ENCODE measurements at regions not wholly inside any gene's neighbourhood (a gene's known extent, or its start where the extent isn't known, plus 50 kb on each side); places are given as distances from the start of the nearest gene placed in this dataset.

DNA sequence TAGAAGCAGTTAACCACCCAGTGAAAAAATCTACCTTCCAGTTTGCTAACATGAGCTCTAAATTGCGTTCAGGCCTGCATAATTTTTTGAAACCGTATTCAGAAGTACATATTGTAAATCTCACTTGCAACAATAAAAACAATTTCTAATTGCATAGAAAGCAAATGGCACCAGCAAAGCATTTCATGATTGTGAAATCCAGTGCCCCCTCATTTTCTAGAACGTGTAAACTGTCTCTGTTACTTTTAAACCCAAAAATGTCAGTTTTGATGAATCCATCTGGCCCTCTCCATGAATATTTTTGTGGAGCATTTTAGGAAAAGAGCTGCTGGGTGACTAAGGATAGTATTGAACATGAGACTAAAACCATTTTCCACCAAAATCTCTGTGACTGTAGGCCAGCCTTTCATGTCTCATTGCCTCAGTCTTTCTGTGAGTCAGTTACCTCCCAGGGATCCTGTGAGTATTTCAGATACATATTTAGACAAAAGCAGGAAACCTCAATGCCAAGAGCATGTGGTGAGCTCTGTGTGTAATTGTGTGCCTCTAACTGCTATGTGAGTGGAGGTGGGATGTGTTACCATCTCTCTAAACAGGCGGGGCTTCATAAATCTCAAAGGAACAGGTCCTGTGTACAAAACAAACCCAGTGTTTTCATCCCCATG, 477.8 kb upstream of the DCC start:
- no peak for TF ChIP-seq REST (IDR thresholded peaks at IDR 0.05; ENCODE audit: insufficient read depth in 1 of 2, low read depth in 2 of 2, low read length in 2 of 2)
- TF ChIP-seq POLR2AphosphoS5 (IDR thresholded peaks at IDR 0.05; ENCODE audit: low read depth, low read length): no peak
- TF ChIP-seq TAF1 (IDR thresholded peaks at IDR 0.05; ENCODE audit: borderline replicate concordance, insufficient read depth, low read length): no peak

Data from PFSK-1 (cell line).